ENCODE measurements at regions not wholly inside any gene's neighbourhood (a gene's known extent, or its start where the extent isn't known, plus 50 kb on each side); places are given as distances from the start of the nearest gene placed in this dataset.

- Histone ChIP-seq H3K9ac (ENCODE audit: control insufficient read depth, extremely low read depth, insufficient read depth, low read length) (no peak overlapping the region), H4K20me1 (ENCODE audit: control insufficient read depth, extremely low read depth, insufficient read depth, low read length) (no peaks in the 10 kb centered on the region)
These were observed 107.1 kb downstream of the DISP1 start for GRCh38 chr1:222921945-222922344.

GRCh38 chr1:222923506-222923905 is 108.7 kb downstream of the DISP1 start:
- H3K27ac ChIP-seq (ENCODE audit: control insufficient read depth, insufficient read depth, low read length), result no peak overlapping the region
- peaks cover 33% of the 10 kb centered on the region for H3K4me1 ChIP-seq (ENCODE audit: control insufficient read depth, extremely low read depth, insufficient read depth, low read length)
- H3K4me3 ChIP-seq (ENCODE audit: control insufficient read depth in 2 of 3, extremely low read depth in 1 of 3, insufficient read depth in 2 of 3, low read depth in 1 of 3, low read length in 3 of 3), result no peak overlapping the region
- FAIRE-seq (no peak), DNase-seq (ENCODE audit: low read depth, low spot score) (no peak)
- H3K36me3 ChIP-seq (ENCODE audit: control insufficient read depth in 2 of 2, extremely low read depth in 1 of 2, insufficient read depth in 2 of 2, low read length in 2 of 2), result no peaks in the 10 kb centered on the region
- H3K9ac ChIP-seq (ENCODE audit: control insufficient read depth, extremely low read depth, insufficient read depth, low read length), result no peak overlapping the region
- no peaks in the 10 kb centered on the region for H3K9me3 ChIP-seq (ENCODE audit: control insufficient read depth, low read depth, low read length)
- dilution Hi-C loops (cut with MboI; ENCODE audit: extremely low pct_ligation_motif_present, low sequenced_read_pairs), result no loop called here
- H3K4me2 ChIP-seq (ENCODE audit: control insufficient read depth, extremely low read depth, insufficient read depth, low read depth, low read length), result no peak overlapping the region
- H3K9me1 ChIP-seq (ENCODE audit: control insufficient read depth, extremely low read depth, insufficient read depth, low read length), result no peaks in the 10 kb centered on the region
- H3K79me2 ChIP-seq (ENCODE audit: control insufficient read depth, insufficient read depth, low read length), result no peaks in the 10 kb centered on the region
- H3K27me3 ChIP-seq (ENCODE audit: control insufficient read depth, extremely low read depth, insufficient read depth, low read length), result no peaks in the 10 kb centered on the region
- TF ChIP-seq EZH2 (IDR thresholded peaks at IDR 0.05; ENCODE audit: low read length), result no peak
- no peak for TF ChIP-seq CTCF (optimal IDR thresholded peaks at IDR 0.05 in 1 of 3, IDR thresholded peaks at IDR 0.05 in 1 of 3, conservative IDR thresholded peaks at IDR 0.05 in 1 of 3; ENCODE audit: extremely low read depth in 1 of 3, insufficient read depth in 2 of 3, low read length in 3 of 3)
- H4K20me1 ChIP-seq (ENCODE audit: control insufficient read depth, extremely low read depth, insufficient read depth, low read length), result no peaks in the 10 kb centered on the region
- H2AFZ ChIP-seq (ENCODE audit: control insufficient read depth, low read length), result no peak overlapping the region

More at GRCh38 chr1:222921945-222922344, 107.1 kb downstream of the DISP1 start:
- FAIRE-seq, result no peak
- H3K27ac ChIP-seq (ENCODE audit: control insufficient read depth, insufficient read depth, low read length), result no peak overlapping the region
- H2AFZ ChIP-seq (ENCODE audit: control insufficient read depth, low read length), result no peak overlapping the region
- no peak overlapping the region for H3K4me2 ChIP-seq (ENCODE audit: control insufficient read depth, extremely low read depth, insufficient read depth, low read depth, low read length)
- H3K9me1 ChIP-seq (ENCODE audit: control insufficient read depth, extremely low read depth, insufficient read depth, low read length), result no peaks in the 10 kb centered on the region
- H3K4me1 ChIP-seq (ENCODE audit: control insufficient read depth, extremely low read depth, insufficient read depth, low read length), result peaks cover 21% of the 10 kb centered on the region
- H3K79me2 ChIP-seq (ENCODE audit: control insufficient read depth, insufficient read depth, low read length), result no peaks in the 10 kb centered on the region
- no peak for TF ChIP-seq CTCF (optimal IDR thresholded peaks at IDR 0.05 in 1 of 3, IDR thresholded peaks at IDR 0.05 in 1 of 3, conservative IDR thresholded peaks at IDR 0.05 in 1 of 3; ENCODE audit: extremely low read depth in 1 of 3, insufficient read depth in 2 of 3, low read length in 3 of 3)
- H3K27me3 ChIP-seq (ENCODE audit: control insufficient read depth, extremely low read depth, insufficient read depth, low read length), result no peaks in the 10 kb centered on the region
- H3K36me3 ChIP-seq (ENCODE audit: control insufficient read depth in 2 of 2, extremely low read depth in 1 of 2, insufficient read depth in 2 of 2, low read length in 2 of 2), result no peaks in the 10 kb centered on the region
- H3K4me3 ChIP-seq (ENCODE audit: control insufficient read depth in 2 of 3, extremely low read depth in 1 of 3, insufficient read depth in 2 of 3, low read depth in 1 of 3, low read length in 3 of 3), result no peak overlapping the region
- peaks cover 2% of the 10 kb centered on the region for H3K9me3 ChIP-seq (ENCODE audit: control insufficient read depth, low read depth, low read length)
- no peak for DNase-seq (ENCODE audit: low read depth, low spot score)
- dilution Hi-C loops (cut with MboI; ENCODE audit: extremely low pct_ligation_motif_present, low sequenced_read_pairs), result no loop called here

Measured in keratinocyte (primary cell).